H1 (cell line): ENCODE measurements at regions not wholly inside any gene's neighbourhood (a gene's known extent, or its start where the extent isn't known, plus 50 kb on each side); places are given as distances from the start of the nearest gene placed in this dataset.

ENCODE experiments used
- CTCF ChIA-PET: fragments of 300-600 bp; sonication (Branson Sonifier 250); formaldehyde crosslinking; loops from one replicate; lab custom pipeline; 2021; ENCODE audit not compliant: partially characterized antibody; lab: Charles Lee
- POLR2A ChIA-PET: fragments of 300-600 bp; sonication (Branson Sonifier 250); formaldehyde crosslinking; loops from one replicate; lab custom pipeline; 2021; ENCODE audit warnings: inconsistent platforms; ENCODE audit not compliant: partially characterized antibody; lab: Charles Lee
- DNase-seq, 2 experiments: peaks; one replicate each; pipeline versions ENCODE4 v3.0.0 to v3.0.0-alpha.2; 2010 to 2022; ENCODE audit warnings: low spot score in 2 of 2, low read depth in 1 of 2, mixed read lengths in 1 of 2
- FAIRE-seq: peaks from 2 replicates; lab custom pipeline; 2011; peaks lifted over from hg19 to GRCh38; lab: Jason Lieb, UNC
- H2AFZ ChIP-seq: 2 replicates; pipeline ENCODE4 v1.8.1; 2012; ENCODE audit warnings: low read length, inconsistent platforms
- H2AK5ac ChIP-seq: 2 replicates; pipeline ENCODE4 v1.6.1; 2013; ENCODE audit warnings: low read depth, low read length
- H2BK120ac ChIP-seq: replicated peaks from 2 replicates; pipeline ENCODE3; 2013; ENCODE audit warnings: low read depth, low read length, inconsistent platforms
- H2BK12ac ChIP-seq: 2 replicates; pipeline ENCODE4 v1.6.1; 2013; ENCODE audit warnings: low read depth, low read length
- H2BK15ac ChIP-seq: 2 replicates; pipeline ENCODE4 v1.6.1; 2013; ENCODE audit warnings: low read length
- H2BK20ac ChIP-seq: 2 replicates; pipeline ENCODE4 v1.6.1; 2013; ENCODE audit warnings: low read length
- H2BK5ac ChIP-seq: 2 replicates; pipeline ENCODE4 v1.6.1; 2013; ENCODE audit warnings: low read depth, low read length
- H3K14ac ChIP-seq: 2 replicates; pipeline ENCODE4 v1.6.1; 2013; ENCODE audit warnings: inconsistent platforms; ENCODE audit not compliant: insufficient read length
- H3K18ac ChIP-seq: 2 replicates; pipeline ENCODE4 v1.6.1; 2013; ENCODE audit warnings: low read length; ENCODE audit errors: extremely low read depth
- H3K23ac ChIP-seq: 2 replicates; pipeline ENCODE4 v1.6.1; 2013; ENCODE audit warnings: inconsistent platforms; ENCODE audit not compliant: insufficient read length
- H3K23me2 ChIP-seq: 2 replicates; pipeline ENCODE4 v1.6.1; 2013; ENCODE audit warnings: low read depth, low read length
- H3K27ac ChIP-seq: 2 replicates; pipeline ENCODE4 v1.6.1; 2011; ENCODE audit warnings: low read depth, low read length, inconsistent platforms
- H3K27me3 ChIP-seq, 4 experiments: replicated peaks in 1 of 4; 1 replicate in 1 of 4; 2 replicates in 3 of 4; pipeline versions ENCODE4 v1.6.1 to v1.8.1; 2011 to 2013; ENCODE audit warnings: low read length in 3 of 4, mild to moderate bottlenecking in 3 of 4, inconsistent platforms in 2 of 4, mixed read lengths in 2 of 4, moderate library complexity in 1 of 4; ENCODE audit not compliant: control insufficient read depth in 3 of 4, insufficient read depth in 3 of 4; ENCODE audit errors: extremely low read depth in 1 of 4
- H3K36me3 ChIP-seq, 4 experiments: 2 replicates each; pipeline versions ENCODE4 v1.6.1 to v1.8.1; 2011 to 2013; ENCODE audit warnings: mild to moderate bottlenecking in 4 of 4, low read length in 3 of 4, moderate library complexity in 2 of 4, control low read depth in 1 of 4, inconsistent platforms in 1 of 4; ENCODE audit not compliant: insufficient read depth in 4 of 4, control insufficient read depth in 2 of 4
- H3K4ac ChIP-seq: replicated peaks from 2 replicates; pipeline ENCODE3; 2013; ENCODE audit warnings: low read length, low read depth, mixed read lengths, inconsistent platforms; ENCODE audit not compliant: insufficient read length
- H3K4me1 ChIP-seq, 4 experiments: replicated peaks in 1 of 4; 1 replicate in 1 of 4; 2 replicates in 3 of 4; pipeline versions ENCODE4 v1.6.1 to v1.8.1; 2011 to 2013; ENCODE audit warnings: low read length in 3 of 4, inconsistent platforms in 2 of 4, mixed read lengths in 1 of 4; ENCODE audit not compliant: insufficient read depth in 4 of 4, control insufficient read depth in 3 of 4
- H3K4me2 ChIP-seq, 2 experiments: 2 replicates each; pipeline versions ENCODE4 v1.6.1 to v1.8.1; 2011 to 2013; ENCODE audit warnings: low read depth in 2 of 2, low read length in 2 of 2, control low read depth in 1 of 2, inconsistent platforms in 1 of 2, mild to moderate bottlenecking in 1 of 2; ENCODE audit not compliant: insufficient read depth in 1 of 2
- H3K4me3 ChIP-seq, 4 experiments: fragments of 200-600, 300-600 bp in 1 of 4; sonication (generic), shearing (Covaris generic), sonication (Bioruptor Twin) in 1 of 4; 2 replicates each; pipeline versions ENCODE4 v1.5.1 to v1.8.1; 2011 to 2016; ENCODE audit warnings: low read length in 4 of 4, low read depth in 3 of 4, control low read depth in 2 of 4, inconsistent platforms in 2 of 4, mild to moderate bottlenecking in 2 of 4, mixed read lengths in 1 of 4, moderate library complexity in 1 of 4; ENCODE audit not compliant: insufficient read depth in 2 of 4; ENCODE audit errors: extremely low read depth in 1 of 4
- H3K56ac ChIP-seq: replicated peaks from 2 replicates; pipeline ENCODE3; 2013; ENCODE audit warnings: low read depth, mild to moderate bottlenecking, mixed read lengths, low read length, inconsistent platforms; ENCODE audit not compliant: insufficient read length
- H3K79me1 ChIP-seq: 2 replicates; pipeline ENCODE4 v1.6.1; 2013; ENCODE audit warnings: low read depth, low read length, control low read depth
- H3K79me2 ChIP-seq, 2 experiments: 2 replicates each; pipeline versions ENCODE4 v1.6.1 to v1.8.1; 2012 to 2013; ENCODE audit warnings: low read length in 2 of 2, mild to moderate bottlenecking in 2 of 2, inconsistent platforms in 1 of 2; ENCODE audit not compliant: insufficient read depth in 2 of 2, control insufficient read depth in 1 of 2
- H3K9ac ChIP-seq, 4 experiments: replicated peaks in 1 of 4; 1 replicate in 1 of 4; 2 replicates in 3 of 4; pipeline versions ENCODE4 v1.6.1 to v1.8.1; 2011 to 2013; ENCODE audit warnings: low read depth in 3 of 4, low read length in 3 of 4, control low read depth in 2 of 4, mild to moderate bottlenecking in 2 of 4, moderate library complexity in 2 of 4, inconsistent platforms in 1 of 4; ENCODE audit errors: extremely low read depth in 1 of 4
- H3K9me3 ChIP-seq, 2 experiments: 2 replicates each; pipeline versions ENCODE4 v1.6.1 to v1.8.1; 2012 to 2013; ENCODE audit warnings: mild to moderate bottlenecking in 2 of 2, moderate library complexity in 2 of 2, control low read depth in 1 of 2, inconsistent platforms in 1 of 2, low read depth in 1 of 2, low read length in 1 of 2, mixed read lengths in 1 of 2; ENCODE audit not compliant: insufficient read depth in 2 of 2
- H4K20me1 ChIP-seq, 2 experiments: replicated peaks in 1 of 2; 2 replicates each; pipeline versions ENCODE3 to v1.8.1; 2011 to 2013; ENCODE audit warnings: inconsistent platforms in 2 of 2, low read length in 2 of 2, mild to moderate bottlenecking in 1 of 2; ENCODE audit not compliant: insufficient read depth in 2 of 2, control insufficient read depth in 1 of 2
- H4K5ac ChIP-seq: 2 replicates; pipeline ENCODE4 v1.6.1; 2013; ENCODE audit warnings: low read length, low read depth, mixed read lengths, inconsistent platforms; ENCODE audit not compliant: insufficient read length
- H4K8ac ChIP-seq: 2 replicates; pipeline ENCODE4 v1.8.0; 2013; ENCODE audit warnings: mild to moderate bottlenecking, moderate library complexity, low read length, inconsistent platforms; ENCODE audit not compliant: insufficient read depth; ENCODE audit errors: extremely low read depth
- H4K91ac ChIP-seq: replicated peaks from 2 replicates; pipeline ENCODE3; 2013; ENCODE audit warnings: low read length, mixed read lengths, inconsistent platforms; ENCODE audit not compliant: insufficient read length
- CHD1 ChIP-seq: IDR thresholded peaks from 2 replicates; pipeline ENCODE4 v1.6.1; 2012; ENCODE audit warnings: low read depth, low read length, improper control_type of control experiment
- CHD2 ChIP-seq: IDR thresholded peaks from 2 replicates; pipeline ENCODE4 v1.6.1; 2012; ENCODE audit warnings: low read length, improper control_type of control experiment
- E2F6 ChIP-seq: IDR thresholded peaks from 2 replicates; pipeline ENCODE4 v1.6.1; 2012; ENCODE audit warnings: inconsistent platforms
- EP300 ChIP-seq, 2 experiments: IDR thresholded peaks; 1 replicate in 1 of 2; 2 replicates in 1 of 2; pipeline ENCODE4 v1.6.1; 2011 to 2012; ENCODE audit warnings: low read depth in 2 of 2, low read length in 2 of 2, mild to moderate bottlenecking in 2 of 2, borderline replicate concordance in 1 of 2, inconsistent platforms in 1 of 2, moderate library complexity in 1 of 2
- GABPA ChIP-seq: IDR thresholded peaks from 2 replicates; pipeline ENCODE4 v1.6.1; 2011; ENCODE audit warnings: mild to moderate bottlenecking, low read length, moderate library complexity, borderline replicate concordance; ENCODE audit not compliant: insufficient read depth
- MAFK ChIP-seq: IDR thresholded peaks from 2 replicates; pipeline ENCODE4 v1.6.1; 2012; ENCODE audit warnings: low read depth, mild to moderate bottlenecking, improper control_type of control experiment, low read length
- WGBS, 2 experiments: shearing (Covaris generic) in 1 of 2; methylation state at CpG; one replicate each; pipeline versions ENCODE4 v1.1.6 to v1.1.7; 2013 to 2015; ENCODE audit warnings: low lambda C conversion rate in 2 of 2, mixed read lengths in 2 of 2, inconsistent platforms in 1 of 2, low coverage in 1 of 2, missing lambda C conversion rate in 1 of 2; ENCODE audit not compliant: insufficient replicate concordance in 2 of 2, insufficient coverage in 1 of 2, insufficient read length in 1 of 2; ENCODE audit errors: extremely low coverage in 1 of 2, missing lambda C conversion rate in 1 of 2; 5-methylcytosine and 5-hydroxymethylcytosine counted together

GRCh38 chrX:77264490-77264889 is 182.7 kb upstream of the FGF16 start:
- 83% methylated on average over 2 of the region's 2 CpGs; no CpG with 5 or more reads in 1 of the 2 experiments for WGBS, 2 experiments

More at GRCh38 chrX:77264490-77264889, 182.7 kb upstream of the FGF16 start:
- no peak overlapping the region for H2BK12ac ChIP-seq
- no peak overlapping the region for H2BK20ac ChIP-seq
- H2AK5ac ChIP-seq: no peak overlapping the region
- no peaks in the 10 kb centered on the region for H3K79me1 ChIP-seq
- H3K14ac ChIP-seq: no peak overlapping the region
- no peak overlapping the region for H3K23ac ChIP-seq
- no peaks in the 10 kb centered on the region for H3K4me1 ChIP-seq
- no peaks in the 10 kb centered on the region for H3K23me2 ChIP-seq
- peaks cover 4 to 21% of the 10 kb centered on the region in 2 experiments; a peak in 3 of 4 replicates for H3K9me3 ChIP-seq
- no peak overlapping the region for H3K27ac ChIP-seq
- no peak for TF ChIP-seq CHD1
- TF ChIP-seq EP300 (IDR thresholded peaks at IDR 0.05; ENCODE audit: borderline replicate concordance in 1 of 2, low read depth in 2 of 2, low read length in 2 of 2): no peak
- TF ChIP-seq GABPA: no peak
- no peak for TF ChIP-seq E2F6
- TF ChIP-seq MAFK: no peak
- no peak for TF ChIP-seq CHD2
- H3K18ac ChIP-seq: no peak overlapping the region
- no peak overlapping the region for H3K9ac ChIP-seq
- no peak overlapping the region for H3K4ac ChIP-seq
- no peaks in the 10 kb centered on the region for H3K27me3 ChIP-seq
- no peak overlapping the region for H3K56ac ChIP-seq
- CTCF ChIA-PET: no interaction called here
- no peak overlapping the region for H2BK5ac ChIP-seq
- FAIRE-seq: no peak
- H3K36me3 ChIP-seq: no peaks in the 10 kb centered on the region
- no peaks in the 10 kb centered on the region for H3K79me2 ChIP-seq
- no peak overlapping the region for H2BK120ac ChIP-seq
- no peak overlapping the region for H4K91ac ChIP-seq
- POLR2A ChIA-PET: no interaction called here
- no peaks in the 10 kb centered on the region for H4K20me1 ChIP-seq
- DNase-seq: no peak
- no peak overlapping the region for H2BK15ac ChIP-seq
- no peak overlapping the region for H3K4me3 ChIP-seq
- no peak overlapping the region for H4K8ac ChIP-seq
- H3K4me2 ChIP-seq: no peak overlapping the region
- no peak overlapping the region for H4K5ac ChIP-seq
- H2AFZ ChIP-seq: no peak overlapping the region
